HepG2 (cell line): ENCODE measurements at regions not wholly inside any gene's neighbourhood (a gene's known extent, or its start where the extent isn't known, plus 50 kb on each side); places are given as distances from the start of the nearest gene placed in this dataset.

Experiments
- AFF4 ChIP-seq: sonication (generic); formaldehyde crosslinking; IDR thresholded peaks from 2 replicates; pipeline ENCODE4 v1.4.0; 2020; ENCODE audit warnings: missing genetic modification reagents
- ATF3 ChIP-seq: sonication (generic); formaldehyde crosslinking; IDR thresholded peaks from 2 replicates; pipeline ENCODE4 v1.4.0; 2020; ENCODE audit warnings: missing genetic modification reagents
- CTCF ChIP-seq: sonication (generic); formaldehyde crosslinking; IDR thresholded peaks from 2 replicates; pipeline ENCODE4 v1.5.0; 2020; ENCODE audit warnings: mild to moderate bottlenecking, missing genetic modification reagents, moderate library complexity
- EEA1 ChIP-seq: sonication (generic); formaldehyde crosslinking; IDR thresholded peaks from 2 replicates; pipeline ENCODE4 v1.5.1; 2020; ENCODE audit warnings: mild to moderate bottlenecking, missing genetic modification reagents, borderline replicate concordance
- SIN3B ChIP-seq: fragments of 150-350 bp; IDR thresholded peaks from 2 replicates; pipeline ENCODE4 v1.6.1; 2014; ENCODE audit warnings: low read length
- SMARCE1 ChIP-seq: fragments of 450-650 bp; IDR thresholded peaks from 2 replicates; pipeline ENCODE4 v1.6.1; 2017; ENCODE audit warnings: borderline replicate concordance
- TBL1XR1 ChIP-seq: fragments of 150-350 bp; IDR thresholded peaks from 2 replicates; pipeline ENCODE4 v1.6.1; 2014; ENCODE audit warnings: borderline replicate concordance, low read length; ENCODE audit not compliant: partially characterized antibody
- TCF7L2 ChIP-seq: IDR thresholded peaks from 2 replicates; pipeline ENCODE4 v1.6.1; 2011; ENCODE audit warnings: mild to moderate bottlenecking, low read depth, low read length, moderate library complexity
- ZNF281 ChIP-seq: sonication (generic); formaldehyde crosslinking; IDR thresholded peaks from 2 replicates; pipeline ENCODE4 v1.4.0; 2020; ENCODE audit warnings: missing genetic modification reagents, borderline replicate concordance
- ZNF616 ChIP-seq: sonication (generic); formaldehyde crosslinking; IDR thresholded peaks from 2 replicates; pipeline ENCODE4 v1.5.0; 2020; ENCODE audit warnings: low read depth, mild to moderate bottlenecking, missing genetic modification reagents

GRCh38 chr2:147013696-147014392 is 831.0 kb upstream of the ACVR2A start:
- TF ChIP-seq CTCF (CRISPR knock-in tag) = no peak
- TF ChIP-seq TCF7L2 = no peak
- no peak for TF ChIP-seq EEA1 (CRISPR knock-in tag)
- no peak for TF ChIP-seq SMARCE1
- no peak for TF ChIP-seq TBL1XR1
- TF ChIP-seq ZNF281 (CRISPR knock-in tag) = no peak
- no peak for TF ChIP-seq AFF4
- no peak for TF ChIP-seq ZNF616 (CRISPR knock-in tag)
- no peak for TF ChIP-seq SIN3B
- no peak for TF ChIP-seq ATF3 (CRISPR knock-in tag)
